Psoas muscle (tissue), 7 donors: ENCODE measurements at regions not wholly inside any gene's neighbourhood (a gene's known extent, or its start where the extent isn't known, plus 50 kb on each side); places are given as distances from the start of the nearest gene placed in this dataset.

Experiments
- ATAC-seq, 4 donors: fragments of 200-7000 bp; cut with Tn5 transposase; one replicate each; pipeline ENCODE4 v1.9.1; 2020; ENCODE audit warnings: moderate library complexity in 3 of 4, mild to moderate bottlenecking in 2 of 4
- DNase-seq, 2 donors: peaks; one replicate each; pipeline ENCODE4 v3.0.0-alpha.2; 2020
- H3K27ac ChIP-seq: fragments of 200-600 bp; one replicate; pipeline ENCODE4 v1.8.0; 2022
- H3K27me3 ChIP-seq, 3 donors: fragments of 200-600 bp in 1 of 3; one replicate each; pipeline versions ENCODE4 v1.6.1 to v1.8.0; 2013 to 2022; ENCODE audit warnings: low read length in 2 of 3, mild to moderate bottlenecking in 2 of 3, moderate library complexity in 1 of 3; ENCODE audit not compliant: insufficient read depth in 3 of 3
- H3K36me3 ChIP-seq, 2 donors: fragments of 200-600 bp in 1 of 2; one replicate each; pipeline versions ENCODE4 v1.6.1 to v1.8.0; 2013 to 2022; ENCODE audit warnings: low read depth in 1 of 2, mild to moderate bottlenecking in 1 of 2, moderate library complexity in 1 of 2; ENCODE audit not compliant: insufficient read depth in 1 of 2
- H3K4me1 ChIP-seq: fragments of 200-600 bp; one replicate; pipeline ENCODE4 v1.8.0; 2022
- H3K4me3 ChIP-seq: fragments of 200-600 bp; one replicate; pipeline ENCODE4 v1.8.0; 2022; ENCODE audit warnings: mild to moderate bottlenecking
- H3K9me3 ChIP-seq: fragments of 200-600 bp; one replicate; pipeline ENCODE4 v1.8.0; 2022
- WGBS, 3 donors: extraction: QIAGEN DNeasy Blood & Tissue Kit; methylation state at CpG; one replicate each; pipeline versions ENCODE4 v1.1.6 to v1.1.7; 2013; 5-methylcytosine and 5-hydroxymethylcytosine counted together
- intact Hi-C, 2 donors: fragments of 100-400 bp; cut with DNase I; formaldehyde crosslinking; loops; one replicate each; pipeline versions ENCODE4 v1.11.0 to v1.14.2; 2022
- TF ChIP-seq, protein P1 (sequence below): fragments of 200-600 bp; IDR thresholded peaks from one replicate; pipeline ENCODE4 v1.8.0; 2022; ENCODE audit warnings: antibody characterized with exemption
- donor health status: healthy with polysubstance abuse.
- donor health status: DM: no; HTN: no; CAD: no; lungs with moderate emphysema.
- donor health status: Bipolar disorder and iron deficiency.
- donor health status: healthy.
- donor health status: DM: yes; HTN: yes; CAD: no.
- donor health status: DM: no; HTN: no; CAD: no.
- donor health status: DM: yes; HTN: yes; CAD: no.

- TF ChIP-seq, protein P1, sequence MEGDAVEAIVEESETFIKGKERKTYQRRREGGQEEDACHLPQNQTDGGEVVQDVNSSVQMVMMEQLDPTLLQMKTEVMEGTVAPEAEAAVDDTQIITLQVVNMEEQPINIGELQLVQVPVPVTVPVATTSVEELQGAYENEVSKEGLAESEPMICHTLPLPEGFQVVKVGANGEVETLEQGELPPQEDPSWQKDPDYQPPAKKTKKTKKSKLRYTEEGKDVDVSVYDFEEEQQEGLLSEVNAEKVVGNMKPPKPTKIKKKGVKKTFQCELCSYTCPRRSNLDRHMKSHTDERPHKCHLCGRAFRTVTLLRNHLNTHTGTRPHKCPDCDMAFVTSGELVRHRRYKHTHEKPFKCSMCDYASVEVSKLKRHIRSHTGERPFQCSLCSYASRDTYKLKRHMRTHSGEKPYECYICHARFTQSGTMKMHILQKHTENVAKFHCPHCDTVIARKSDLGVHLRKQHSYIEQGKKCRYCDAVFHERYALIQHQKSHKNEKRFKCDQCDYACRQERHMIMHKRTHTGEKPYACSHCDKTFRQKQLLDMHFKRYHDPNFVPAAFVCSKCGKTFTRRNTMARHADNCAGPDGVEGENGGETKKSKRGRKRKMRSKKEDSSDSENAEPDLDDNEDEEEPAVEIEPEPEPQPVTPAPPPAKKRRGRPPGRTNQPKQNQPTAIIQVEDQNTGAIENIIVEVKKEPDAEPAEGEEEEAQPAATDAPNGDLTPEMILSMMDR: no peak
- no peaks in the 10 kb centered on the region for H3K27me3 ChIP-seq
- ATAC-seq (no peak), DNase-seq (no peak)
- peaks cover 3% of the 10 kb centered on the region for H3K9me3 ChIP-seq
- no peak overlapping the region for H3K4me3 ChIP-seq
- no peak overlapping the region for H3K27ac ChIP-seq
- WGBS, 3 donors: 97 to 100% (median 98%) methylated on average over 1 of the region's 1 CpG
- intact Hi-C loops: no loop called here
- H3K36me3 ChIP-seq: no peaks in the 10 kb centered on the region
- H3K4me1 ChIP-seq: no peaks in the 10 kb centered on the region
Observed at GRCh38 chr6:140228491-140228890, 854.0 kb upstream of the CITED2 start.

- Histone ChIP-seq H3K36me3 (no peaks in the 10 kb centered on the region), H3K27ac (no peak overlapping the region), H3K4me3 (no peak overlapping the region), H3K9me3 (no peaks in the 10 kb centered on the region), H3K27me3 (no peaks in the 10 kb centered on the region), H3K4me1 (no peaks in the 10 kb centered on the region)
- TF ChIP-seq, protein P1: no peak
- ATAC-seq: no peak
- intact Hi-C loops: no loop called here
- DNase-seq: no peak
Observed at GRCh38 chr6:140226637-140227036, 852.2 kb upstream of the CITED2 start.

DNA sequence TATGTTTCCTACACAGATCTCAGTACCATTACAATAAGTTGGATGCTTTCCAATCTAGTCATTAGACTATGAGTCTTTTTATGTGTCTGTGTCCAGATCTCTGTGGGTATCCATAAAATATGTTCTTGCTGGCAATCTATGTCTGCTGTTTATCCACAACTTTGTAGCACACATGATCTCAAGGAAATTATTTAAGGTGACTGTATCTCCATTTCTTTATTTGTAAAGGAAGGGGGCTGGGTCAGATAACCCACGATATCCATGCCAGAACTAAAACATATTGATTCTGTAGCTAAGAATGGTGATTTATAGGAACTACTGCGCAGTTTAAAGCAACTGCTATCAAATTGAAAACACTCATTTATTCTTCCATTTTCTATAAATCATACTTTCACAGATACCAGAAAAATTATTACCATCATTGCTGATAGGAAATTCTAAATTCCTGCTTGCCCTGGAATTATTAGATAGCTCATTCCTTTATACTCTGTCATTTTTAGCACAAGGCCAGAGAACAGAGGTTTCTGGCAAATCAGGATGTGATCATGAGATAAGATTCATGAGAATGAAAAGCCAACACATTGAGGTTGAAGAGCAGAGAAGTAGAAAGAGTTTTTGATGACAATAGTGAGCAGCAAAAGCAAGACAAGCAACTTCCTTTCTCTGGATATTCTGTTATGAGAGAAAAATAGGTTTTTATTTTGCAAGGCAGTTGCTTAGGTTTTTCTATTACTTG, 851.4 kb upstream of the CITED2 start:
- DNase-seq (no peak), ATAC-seq (no peak)
- WGBS, 3 donors: 81 to 84% (median 84%) methylated on average over 2 of the region's 2 CpGs
- no peak overlapping the region for H3K27ac ChIP-seq
- H3K4me1 ChIP-seq: no peaks in the 10 kb centered on the region
- no peaks in the 10 kb centered on the region for H3K9me3 ChIP-seq
- no peaks in the 10 kb centered on the region for H3K36me3 ChIP-seq
- TF ChIP-seq, protein P1: no peak
- intact Hi-C loops: no loop called here
- H3K27me3 ChIP-seq: no peaks in the 10 kb centered on the region
- no peak overlapping the region for H3K4me3 ChIP-seq

GRCh38 chr6:140217283-140217682, 842.8 kb upstream of the CITED2 start:
- no peak overlapping the region for H3K4me3 ChIP-seq
- TF ChIP-seq, protein P1: no peak
- no peaks in the 10 kb centered on the region for H3K4me1 ChIP-seq
- H3K27me3 ChIP-seq: no peaks in the 10 kb centered on the region
- ATAC-seq (no peak), DNase-seq (no peak)
- no peaks in the 10 kb centered on the region for H3K36me3 ChIP-seq
- intact Hi-C loops: no loop called here
- H3K27ac ChIP-seq: no peak overlapping the region
- peaks cover 16% of the 10 kb centered on the region for H3K9me3 ChIP-seq

GRCh38 chr6:140209775-140210174, 835.3 kb upstream of the CITED2 start:
- Histone ChIP-seq H3K9me3 (no peaks in the 10 kb centered on the region), H3K36me3 (no peaks in the 10 kb centered on the region), H3K4me3 (no peak overlapping the region), H3K27me3 (no peaks in the 10 kb centered on the region), H3K27ac (no peak overlapping the region), H3K4me1 (peaks cover 5% of the 10 kb centered on the region)
- TF ChIP-seq, protein P1: no peak
- ATAC-seq (no peak), DNase-seq (no peak)
- 57 to 88% (median 59%) methylated on average over 1 of the region's 1 CpG for WGBS, 3 donors
- intact Hi-C loops: no loop called here
